Activated naive CD8-positive, alpha-beta T cell treated with anti-CD3 and anti-CD28 coated beads for 36 hours (primary cell): ENCODE measurements at regions not wholly inside any gene's neighbourhood (a gene's known extent, or its start where the extent isn't known, plus 50 kb on each side); places are given as distances from the start of the nearest gene placed in this dataset.
A peak's percentile ranks its signal among the peaks of the same experiment; 100 is the strongest.

Source experiments
- DNase-seq: peaks from one replicate; pipeline ENCODE4 v3.0.0; 2021
- H3K27ac Mint-ChIP-seq: one replicate; pipeline ENCODE4 v1.8.0; 2022; ENCODE audit warnings: mild to moderate bottlenecking, moderate library complexity, mixed read lengths
- H3K27me3 Mint-ChIP-seq: one replicate; pipeline ENCODE4 v1.8.0; 2022; ENCODE audit warnings: mild to moderate bottlenecking, mixed read lengths
- H3K36me3 Mint-ChIP-seq: one replicate; pipeline ENCODE4 v1.8.0; 2021; ENCODE audit warnings: mild to moderate bottlenecking, mixed read lengths
- H3K4me1 Mint-ChIP-seq: one replicate; pipeline ENCODE4 v1.8.0; 2021; ENCODE audit warnings: mixed read lengths
- H3K4me3 Mint-ChIP-seq: one replicate; pipeline ENCODE4 v1.8.0; 2022; ENCODE audit warnings: mild to moderate bottlenecking, moderate library complexity, mixed read lengths
- H3K9me3 Mint-ChIP-seq: one replicate; pipeline ENCODE4 v1.8.0; 2022; ENCODE audit warnings: mixed read lengths

DNA sequence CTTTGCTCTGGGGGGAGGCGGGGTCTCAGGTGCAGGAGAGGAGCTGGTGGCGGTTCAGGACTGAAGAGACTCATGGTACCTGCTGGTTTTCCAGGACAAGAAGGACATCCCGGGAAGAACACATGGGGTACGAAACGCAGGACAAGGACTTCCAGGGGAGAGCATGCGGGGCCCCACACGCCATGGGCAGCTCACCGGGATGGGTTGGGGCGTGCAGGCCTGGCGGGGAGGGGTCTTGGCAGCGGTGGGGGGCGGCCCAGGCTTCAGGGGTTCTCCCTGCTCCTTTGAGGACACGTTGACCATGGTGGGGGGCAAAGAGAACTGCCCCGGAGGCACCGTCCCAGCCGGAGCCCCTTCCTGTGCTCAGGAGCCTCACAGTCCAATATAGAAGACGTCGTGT, 673.2 kb downstream of the BRD1 start:
- H3K9me3 Mint-ChIP-seq, result no peaks in the 10 kb centered on the region
- H3K36me3 Mint-ChIP-seq, result no peaks in the 10 kb centered on the region
- H3K27ac Mint-ChIP-seq, result no peak overlapping the region
- H3K4me3 Mint-ChIP-seq, result no peak overlapping the region
- DNase-seq, result no peak
- no peaks in the 10 kb centered on the region for H3K27me3 Mint-ChIP-seq
- H3K4me1 Mint-ChIP-seq, result no peaks in the 10 kb centered on the region

DNA sequence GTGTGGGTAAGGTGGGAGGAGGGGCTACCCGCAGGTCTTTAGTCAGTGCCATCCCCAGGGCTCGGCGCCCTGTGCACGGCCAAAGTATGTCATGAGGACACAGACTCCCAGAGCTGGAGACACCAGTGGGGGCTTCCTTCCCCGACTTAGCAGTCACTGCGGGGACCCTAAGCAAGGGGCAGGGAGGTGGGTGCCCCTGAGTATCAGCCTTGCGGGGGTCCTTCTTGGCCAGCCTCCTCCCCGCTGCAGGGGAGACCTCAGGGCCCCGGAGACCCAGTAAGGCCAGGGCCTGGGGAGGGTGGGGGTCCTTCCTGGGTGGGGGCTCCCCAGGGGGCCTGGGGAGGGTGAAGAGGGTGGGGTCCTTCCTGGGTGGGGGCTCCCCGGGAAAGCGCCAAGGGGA, 673.8 kb downstream of the BRD1 start:
- H3K4me3 Mint-ChIP-seq, result no peak overlapping the region
- H3K27me3 Mint-ChIP-seq, result no peaks in the 10 kb centered on the region
- no peaks in the 10 kb centered on the region for H3K36me3 Mint-ChIP-seq
- no peak for DNase-seq
- no peaks in the 10 kb centered on the region for H3K9me3 Mint-ChIP-seq
- H3K4me1 Mint-ChIP-seq, result no peaks in the 10 kb centered on the region
- no peak overlapping the region for H3K27ac Mint-ChIP-seq

DNA sequence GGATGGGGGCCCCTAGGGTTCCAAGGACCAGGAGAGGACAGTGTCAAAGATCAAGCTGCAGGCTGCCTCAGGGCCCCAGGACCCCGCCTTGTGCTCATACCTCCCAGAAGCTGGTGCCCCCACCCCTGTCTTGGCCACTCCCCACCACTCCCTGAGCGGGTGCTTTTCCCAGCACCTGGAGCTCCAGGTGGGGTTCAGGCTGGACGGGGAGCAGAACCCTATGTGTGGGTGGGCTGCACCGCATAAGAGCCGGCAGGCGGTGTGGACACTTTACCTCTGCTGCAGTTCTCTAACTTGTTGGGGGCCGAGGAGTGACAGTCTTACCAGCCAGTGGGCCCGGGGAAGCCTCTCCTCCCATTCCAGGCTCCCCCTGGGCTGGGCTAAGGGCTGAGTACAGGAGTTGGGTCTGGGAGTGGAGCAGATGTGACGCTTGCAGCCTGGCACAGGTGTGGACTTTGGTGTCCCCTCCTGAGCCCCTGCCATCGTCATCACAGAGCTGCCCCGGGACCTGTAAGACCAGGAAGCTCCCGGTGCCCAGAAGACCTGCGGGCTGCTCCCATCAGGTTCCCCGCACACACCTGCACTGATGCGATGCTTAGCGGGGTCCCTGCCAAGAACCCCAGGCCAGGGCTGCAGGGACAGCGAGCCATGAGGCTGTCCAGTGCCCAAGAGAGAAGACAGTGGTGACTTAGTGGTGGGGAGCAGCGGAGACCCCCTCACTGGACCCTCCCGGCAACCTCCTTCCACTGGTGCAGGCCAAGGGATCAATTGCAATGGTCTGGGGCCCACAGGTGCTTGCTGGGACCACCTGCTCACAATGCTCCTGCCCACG, 674.5 kb downstream of the BRD1 start:
- Mint-ChIP-seq H3K4me3 (no peak overlapping the region), H3K27me3 (no peaks in the 10 kb centered on the region), H3K36me3 (no peaks in the 10 kb centered on the region), H3K27ac (no peak overlapping the region), H3K4me1 (no peaks in the 10 kb centered on the region), H3K9me3 (no peaks in the 10 kb centered on the region)
- no peak for DNase-seq

DNA sequence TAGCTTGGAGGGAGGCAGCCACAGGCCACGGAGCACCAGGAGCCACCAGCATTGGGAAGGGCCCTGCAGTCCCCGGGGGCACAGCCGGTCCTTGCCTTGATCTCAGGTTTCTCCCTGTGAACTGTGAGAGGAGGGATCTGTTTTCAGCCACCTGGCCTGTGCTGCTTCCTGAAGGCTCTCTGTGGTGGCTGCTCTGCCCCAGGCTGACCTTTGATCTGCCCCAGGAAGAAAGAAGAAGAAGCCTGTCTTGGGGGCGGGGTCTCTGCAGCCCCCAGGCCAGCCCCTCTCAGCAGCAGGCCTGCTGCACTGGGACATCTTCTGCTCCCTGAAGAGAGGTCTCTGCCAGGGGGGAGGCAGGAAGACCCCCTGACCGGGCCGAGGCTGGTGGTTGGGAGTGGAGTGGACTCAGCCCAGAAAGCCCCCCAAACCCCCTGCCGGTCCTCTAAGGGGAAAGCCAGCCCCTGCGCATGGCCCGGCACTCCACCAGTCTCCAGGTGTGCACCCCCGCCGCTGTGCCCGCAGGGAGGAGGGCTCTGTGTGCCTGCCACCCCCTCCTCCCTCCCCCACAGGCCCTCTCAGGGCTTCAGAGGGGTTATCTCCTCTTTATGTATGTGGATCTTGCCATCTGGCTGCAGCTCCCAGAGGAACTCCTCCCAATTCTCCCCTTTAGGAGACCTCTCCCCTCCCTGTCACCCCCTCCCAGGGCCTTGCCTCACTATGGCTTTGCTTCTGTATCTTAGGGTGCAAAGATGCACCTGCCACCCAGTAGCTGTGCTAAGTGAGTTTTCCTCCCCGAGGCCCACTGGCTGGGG, 675.3 kb downstream of the BRD1 start:
- H3K4me3 Mint-ChIP-seq, result no peak overlapping the region
- no peak for DNase-seq
- H3K27me3 Mint-ChIP-seq, result no peaks in the 10 kb centered on the region
- H3K4me1 Mint-ChIP-seq, result no peaks in the 10 kb centered on the region
- H3K9me3 Mint-ChIP-seq, result no peaks in the 10 kb centered on the region
- no peak overlapping the region for H3K27ac Mint-ChIP-seq
- no peaks in the 10 kb centered on the region for H3K36me3 Mint-ChIP-seq

DNA sequence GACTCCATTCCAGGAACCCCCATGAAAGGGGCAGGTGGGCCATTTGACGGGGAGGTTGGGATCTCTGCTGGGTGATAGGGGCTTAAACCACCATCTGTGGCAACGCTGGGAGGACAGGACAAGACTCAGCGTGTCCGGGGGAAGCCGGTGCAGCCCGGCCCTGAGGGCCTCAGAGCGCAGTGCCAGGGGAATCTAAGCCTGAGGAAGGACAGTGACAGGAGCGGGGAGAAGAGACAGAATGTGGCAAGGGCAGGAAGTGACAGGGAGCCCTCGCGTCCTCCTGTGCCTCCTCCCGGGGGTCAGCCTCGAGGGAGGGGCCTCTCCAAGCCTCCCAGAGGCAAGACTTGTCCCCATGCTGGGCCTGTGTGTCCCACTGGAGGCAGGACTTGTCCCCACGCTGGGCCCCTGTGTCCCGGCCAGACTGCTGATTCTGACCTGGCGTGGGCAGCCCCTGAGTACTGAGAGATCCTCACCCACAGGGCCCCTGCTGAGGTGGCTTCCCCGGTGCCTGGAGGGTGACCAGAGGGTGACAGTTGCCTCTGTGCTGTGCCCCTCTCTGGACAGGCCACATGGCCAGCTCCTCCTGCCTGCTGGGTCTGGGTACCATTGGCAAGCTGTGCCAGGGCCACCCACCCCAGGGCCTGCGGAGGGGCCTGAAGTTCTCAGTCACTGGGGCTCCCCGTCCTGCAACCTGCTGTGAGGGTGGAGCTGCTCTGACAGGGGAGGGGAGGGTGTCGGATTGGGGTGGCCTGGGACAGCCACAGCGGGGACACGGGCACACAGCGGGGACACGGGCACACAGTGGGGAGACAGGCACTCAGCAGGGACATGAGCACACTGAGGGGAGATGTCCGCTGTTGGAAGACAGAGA, 676.2 kb downstream of the BRD1 start:
- no peaks in the 10 kb centered on the region for H3K9me3 Mint-ChIP-seq

DNA sequence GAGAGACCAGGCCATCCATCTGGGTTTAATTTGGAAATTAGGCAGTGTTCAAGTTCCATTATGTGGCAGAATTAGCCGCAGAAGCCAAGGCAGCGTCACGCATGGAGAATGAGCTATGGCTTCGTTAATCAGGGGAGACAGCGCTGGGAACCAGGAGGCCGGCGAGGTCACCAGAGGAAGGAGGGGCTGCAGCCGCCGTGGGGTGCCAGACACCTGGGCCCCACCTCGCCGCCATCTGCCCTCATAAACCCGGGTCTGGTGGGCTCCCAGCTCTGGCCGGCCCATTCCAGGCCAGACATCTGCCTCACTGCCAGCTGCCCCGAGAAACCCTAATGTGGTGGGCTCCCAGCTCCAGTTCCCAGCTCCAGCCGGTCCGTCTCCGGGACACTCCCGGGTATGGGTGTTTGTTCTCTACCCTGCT, 676.9 kb downstream of the BRD1 start:
- Mint-ChIP-seq H3K4me3 (no peak overlapping the region), H3K9me3 (no peaks in the 10 kb centered on the region), H3K27ac (no peak overlapping the region), H3K27me3 (no peaks in the 10 kb centered on the region), H3K4me1 (no peaks in the 10 kb centered on the region), H3K36me3 (no peaks in the 10 kb centered on the region)
- DNase-seq, result no peak

More for the DNA sequence above, 676.2 kb downstream of the BRD1 start:
- no peaks in the 10 kb centered on the region for H3K4me1 Mint-ChIP-seq
- no peaks in the 10 kb centered on the region for H3K27me3 Mint-ChIP-seq
- no peak overlapping the region for H3K4me3 Mint-ChIP-seq
- no peaks in the 10 kb centered on the region for H3K36me3 Mint-ChIP-seq
- no peak overlapping the region for H3K27ac Mint-ChIP-seq
- no peak for DNase-seq

DNA sequence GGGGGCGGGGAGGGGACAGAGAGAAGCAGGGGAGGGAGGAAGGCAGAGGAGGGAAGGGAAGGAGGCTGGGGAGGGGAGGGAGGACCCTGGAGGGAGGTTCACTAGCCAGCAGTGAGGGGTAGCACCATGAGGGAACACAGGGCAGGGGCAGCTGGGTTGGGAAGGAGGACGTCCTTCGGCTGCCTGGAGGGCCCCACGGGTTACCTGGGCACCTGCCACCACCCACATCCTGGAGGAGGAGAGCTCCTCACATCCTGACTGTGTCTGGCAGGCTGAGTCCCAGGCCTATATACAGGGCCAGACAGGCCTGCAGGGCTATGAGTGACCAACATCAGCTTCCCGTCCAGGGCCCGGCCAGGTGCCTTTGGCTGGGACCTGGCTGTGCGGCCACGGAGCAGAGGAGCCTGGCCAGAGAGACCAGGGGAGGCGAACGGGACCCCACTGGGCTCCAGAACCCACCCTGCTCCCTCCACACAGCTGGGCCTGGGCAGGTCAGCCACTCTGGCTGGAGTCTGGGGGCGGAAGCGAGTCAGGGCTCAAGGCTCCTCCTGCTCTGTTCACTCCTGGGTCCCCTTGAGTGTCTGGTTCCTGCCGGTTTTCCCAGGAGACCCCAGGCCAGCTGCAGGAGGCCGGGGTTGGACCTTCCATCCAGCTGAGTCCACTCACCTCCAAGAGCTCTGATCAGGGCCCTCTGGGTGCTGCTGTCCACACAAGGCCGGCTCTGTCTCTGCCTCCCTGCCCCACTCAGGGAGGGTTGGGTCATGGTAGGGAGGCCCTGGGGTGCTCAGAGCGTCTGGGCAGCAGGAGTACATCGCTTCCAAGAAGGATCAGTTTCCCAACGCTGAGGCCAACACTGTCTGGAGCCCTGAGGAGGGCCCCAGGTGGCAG, 677.7 kb downstream of the BRD1 start:
- Mint-ChIP-seq H3K9me3 (no peaks in the 10 kb centered on the region), H3K27me3 (no peaks in the 10 kb centered on the region), H3K36me3 (no peaks in the 10 kb centered on the region), H3K4me3 (no peak overlapping the region), H3K27ac (no peak overlapping the region), H3K4me1 (no peaks in the 10 kb centered on the region)
- DNase-seq, result no peak

DNA sequence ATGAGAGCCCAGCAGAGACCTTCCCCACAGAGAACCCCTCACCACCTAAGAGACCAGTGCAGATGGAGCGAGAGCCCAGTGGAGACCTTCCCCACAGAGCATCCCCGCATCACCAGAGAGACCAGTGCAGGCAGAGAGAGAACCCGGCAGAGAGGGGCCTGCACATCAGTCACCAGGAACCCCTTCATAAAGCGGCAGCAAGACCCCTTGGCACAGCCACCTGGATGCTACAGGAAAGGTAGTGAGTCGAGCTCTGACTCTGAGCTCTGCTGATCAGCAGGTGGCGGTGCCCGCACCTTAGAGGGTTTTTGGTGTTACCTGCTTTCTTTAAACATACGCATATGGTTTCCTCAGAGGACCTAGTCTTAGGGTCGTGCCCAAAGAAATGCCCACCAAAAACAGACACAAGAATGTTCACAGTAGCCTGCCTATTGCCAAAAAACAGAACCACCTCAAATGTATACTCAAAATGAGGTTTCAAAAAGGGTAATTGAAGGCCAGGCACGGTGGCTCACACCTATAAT, 678.7 kb downstream of the BRD1 start:
- Mint-ChIP-seq H3K9me3 (no peaks in the 10 kb centered on the region), H3K27me3 (no peaks in the 10 kb centered on the region), H3K27ac (peak overlapping the region; percentile 9), H3K4me3 (no peak overlapping the region), H3K36me3 (no peaks in the 10 kb centered on the region), H3K4me1 (no peaks in the 10 kb centered on the region)
- no peak for DNase-seq

DNA sequence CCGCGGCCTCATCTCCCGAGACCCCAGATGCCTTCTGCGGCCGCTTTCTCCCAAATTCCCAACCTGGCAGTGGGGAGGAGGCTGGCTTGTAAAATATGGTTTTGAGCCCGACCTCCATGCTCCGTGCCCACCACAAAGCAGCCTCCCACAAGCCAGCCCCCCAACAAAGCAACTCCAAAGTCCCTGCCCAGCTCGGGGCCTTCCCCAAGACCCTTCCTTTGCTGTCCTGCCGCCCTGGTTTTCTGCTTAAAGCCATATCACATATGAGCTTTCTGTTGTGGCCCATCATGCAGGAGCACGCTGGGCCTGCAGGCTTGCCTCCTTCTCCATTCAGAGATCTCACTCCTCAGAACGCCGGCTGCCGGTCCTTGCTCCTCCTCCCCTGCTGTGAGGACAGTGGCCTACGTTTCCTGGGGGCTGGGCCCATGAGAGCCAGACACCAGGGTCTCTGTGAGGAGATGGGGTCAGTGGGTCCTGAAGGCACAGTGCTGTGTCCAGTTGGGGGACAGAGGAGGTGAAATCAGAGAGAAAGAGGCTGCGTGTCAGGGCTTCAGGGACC, 680.0 kb downstream of the BRD1 start:
- H3K27ac Mint-ChIP-seq, result no peak overlapping the region
- no peaks in the 10 kb centered on the region for H3K27me3 Mint-ChIP-seq
- H3K36me3 Mint-ChIP-seq, result no peaks in the 10 kb centered on the region
- H3K4me1 Mint-ChIP-seq, result no peaks in the 10 kb centered on the region
- DNase-seq, result no peak
- no peaks in the 10 kb centered on the region for H3K9me3 Mint-ChIP-seq
- H3K4me3 Mint-ChIP-seq, result no peak overlapping the region

DNA sequence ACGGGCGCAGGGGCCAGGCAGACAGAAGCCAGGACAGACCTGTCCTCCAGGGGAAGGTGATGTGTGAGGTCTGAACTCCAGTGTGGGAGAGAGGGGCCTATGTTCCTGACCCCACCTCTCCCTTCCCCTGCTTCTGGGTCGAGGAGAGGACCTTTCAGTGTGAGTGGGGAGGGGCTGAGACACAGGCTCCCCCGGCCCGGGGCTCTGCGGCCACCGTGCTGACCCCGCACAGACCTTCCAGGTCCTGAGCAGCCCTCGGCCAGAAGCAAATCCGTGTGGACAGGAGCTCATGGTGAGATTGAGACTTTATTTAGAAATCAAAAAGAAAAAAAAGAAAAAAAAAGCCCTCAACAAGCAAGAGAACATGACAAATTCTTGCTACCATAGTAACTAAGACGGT, 680.5 kb downstream of the BRD1 start:
- no peak for DNase-seq
- Mint-ChIP-seq H3K36me3 (no peaks in the 10 kb centered on the region), H3K9me3 (no peaks in the 10 kb centered on the region), H3K4me1 (no peaks in the 10 kb centered on the region), H3K27me3 (no peaks in the 10 kb centered on the region), H3K27ac (no peak overlapping the region), H3K4me3 (no peak overlapping the region)

DNA sequence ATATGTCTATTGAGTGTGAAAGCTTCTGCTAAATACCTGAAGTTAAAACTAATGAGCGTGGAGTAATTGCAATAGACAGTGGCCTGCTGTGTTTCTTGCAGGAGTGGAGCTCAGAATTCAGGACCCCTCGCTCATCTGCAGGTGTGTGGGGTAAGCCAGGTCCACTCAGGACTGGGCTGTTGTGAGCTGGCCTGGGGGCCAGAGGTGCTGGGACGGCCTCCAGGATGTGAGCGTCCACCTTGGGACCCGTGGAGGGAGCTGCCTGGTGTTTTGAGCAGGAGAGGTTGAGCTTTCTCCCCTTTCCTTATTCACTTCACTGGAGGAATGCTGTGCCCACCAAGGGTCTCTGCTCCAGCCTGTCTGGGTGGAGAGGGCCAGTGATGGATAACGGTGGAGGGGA, 681.2 kb downstream of the BRD1 start:
- no peak for DNase-seq
- no peak overlapping the region for H3K4me3 Mint-ChIP-seq
- H3K27me3 Mint-ChIP-seq, result peaks cover 4% of the 10 kb centered on the region
- H3K9me3 Mint-ChIP-seq, result no peaks in the 10 kb centered on the region
- no peaks in the 10 kb centered on the region for H3K36me3 Mint-ChIP-seq
- no peak overlapping the region for H3K27ac Mint-ChIP-seq
- H3K4me1 Mint-ChIP-seq, result no peaks in the 10 kb centered on the region

DNA sequence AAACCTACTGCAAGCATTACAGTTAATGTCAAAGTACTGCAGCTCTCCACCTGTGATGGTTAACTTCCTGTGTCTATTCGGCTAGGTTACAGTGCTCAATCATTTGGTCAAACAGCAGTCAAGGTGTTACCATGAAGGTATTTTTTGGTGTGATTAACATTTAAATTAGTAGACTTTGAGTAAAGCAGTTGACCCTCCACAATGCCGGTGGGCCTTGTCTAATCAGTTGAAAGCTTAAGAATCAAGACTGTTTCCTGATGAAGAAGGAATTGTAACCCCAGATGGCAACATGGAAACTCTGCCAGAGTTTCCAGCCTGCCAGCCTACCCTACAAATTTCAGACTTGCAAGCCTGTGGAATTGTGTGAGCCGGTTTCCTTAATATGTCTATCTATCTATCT, 683.9 kb downstream of the BRD1 start:
- H3K4me3 Mint-ChIP-seq, result no peak overlapping the region

DNA sequence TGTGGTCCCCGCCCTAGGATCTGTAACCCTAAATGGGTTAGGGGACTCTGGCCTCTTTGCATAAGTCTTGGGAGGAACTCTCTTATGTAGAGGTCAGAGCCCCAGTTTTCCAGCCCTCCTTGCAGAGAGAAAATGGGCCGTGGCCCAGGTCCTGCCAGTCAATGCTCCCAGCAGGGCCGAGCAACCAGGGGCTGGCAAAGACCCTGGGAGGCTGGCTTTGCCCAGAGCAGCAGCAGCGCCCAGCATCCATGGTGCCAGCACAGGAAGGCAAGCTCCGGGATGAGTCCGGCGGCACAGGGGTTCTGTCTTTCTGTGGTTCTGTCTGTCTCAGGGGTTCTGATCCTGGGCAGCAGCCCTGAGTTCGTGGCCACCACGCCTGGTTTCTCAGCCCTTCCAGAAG, 684.8 kb downstream of the BRD1 start:
- Mint-ChIP-seq H3K4me3 (no peak overlapping the region), H3K36me3 (no peaks in the 10 kb centered on the region), H3K27me3 (peaks cover 6% of the 10 kb centered on the region), H3K9me3 (no peaks in the 10 kb centered on the region), H3K27ac (no peak overlapping the region), H3K4me1 (no peaks in the 10 kb centered on the region)
- DNase-seq, result no peak

More for the DNA sequence above, 683.9 kb downstream of the BRD1 start:
- Mint-ChIP-seq H3K27me3 (peaks cover 6% of the 10 kb centered on the region), H3K9me3 (no peaks in the 10 kb centered on the region), H3K36me3 (no peaks in the 10 kb centered on the region), H3K4me1 (no peaks in the 10 kb centered on the region), H3K27ac (no peak overlapping the region)
- DNase-seq, result no peak

DNA sequence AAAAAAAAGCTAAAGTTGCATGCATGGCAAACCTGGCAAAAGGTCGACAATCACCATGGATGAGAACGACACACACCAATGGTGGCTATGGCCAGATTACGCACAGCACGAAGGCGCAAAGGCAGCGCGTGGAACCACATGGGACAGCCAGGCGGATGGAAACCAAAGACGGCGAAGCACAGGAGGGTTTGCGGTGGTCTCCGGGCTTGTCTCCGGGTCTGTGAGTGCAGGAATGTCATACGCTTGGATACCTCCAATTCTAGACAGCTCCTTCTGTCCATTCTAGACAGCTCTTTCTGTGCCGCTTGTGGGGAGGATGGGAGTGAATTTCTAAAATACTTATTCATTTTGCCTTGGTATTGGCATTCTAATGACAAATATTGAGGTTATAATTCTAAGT, 685.4 kb downstream of the BRD1 start:
- no peaks in the 10 kb centered on the region for H3K4me1 Mint-ChIP-seq
- no peaks in the 10 kb centered on the region for H3K36me3 Mint-ChIP-seq
- no peak overlapping the region for H3K27ac Mint-ChIP-seq
- H3K4me3 Mint-ChIP-seq, result no peak overlapping the region
- H3K9me3 Mint-ChIP-seq, result no peaks in the 10 kb centered on the region
- no peak for DNase-seq
- H3K27me3 Mint-ChIP-seq, result peaks cover 6% of the 10 kb centered on the region
